B cell (primary cell): ENCODE measurements at regions not wholly inside any gene's neighbourhood (a gene's known extent, or its start where the extent isn't known, plus 50 kb on each side); places are given as distances from the start of the nearest gene placed in this dataset.
A peak's percentile ranks its signal among the peaks of the same experiment; 100 is the strongest.

Experiments used
- ATAC-seq: fragments of 200-7000 bp; cut with Tn5 transposase; one replicate; pipeline ENCODE4 v1.10.0; 2021; ENCODE audit warnings: low read depth, mild to moderate bottlenecking, moderate number of reproducible peaks, moderate library complexity
- CTCF ChIA-PET: fragments of 350-600 bp; sonication (Branson Sonifier 250); formaldehyde crosslinking; loops from one replicate; lab custom pipeline; 2021; ENCODE audit warnings: antibody characterized with exemption, inconsistent platforms; lab: Charles Lee
- POLR2A ChIA-PET: fragments of 350-600 bp; sonication (Branson Sonifier 250); formaldehyde crosslinking; loops from one replicate; lab custom pipeline; 2021; ENCODE audit warnings: antibody characterized with exemption; lab: Charles Lee
- DNase-seq: peaks from one replicate; pipeline ENCODE4 v3.0.0; 2013
- H2AFZ ChIP-seq: 2 replicates; pipeline ENCODE4 v1.6.1; 2012; ENCODE audit warnings: mild to moderate bottlenecking, low read depth, low read length; ENCODE audit not compliant: insufficient read depth, poor library complexity, severe bottlenecking
- H3K27ac ChIP-seq, 2 donors: 1 replicate in 1 of 2; 2 replicates in 1 of 2; pipeline ENCODE4 v1.5.1; 2012 to 2013; ENCODE audit warnings: low read length in 2 of 2, mild to moderate bottlenecking in 2 of 2, moderate library complexity in 1 of 2
- H3K27me3 ChIP-seq, 4 experiments: fragments of 200-600 bp in 1 of 4; sonication (generic) in 1 of 4; replicated peaks in 1 of 4; 1 replicate in 2 of 4; 2 replicates in 2 of 4; pipeline versions ENCODE4 v1.6.1 to v1.7.0; 2013 to 2016; ENCODE audit warnings: low read length in 3 of 4, mild to moderate bottlenecking in 2 of 4, mixed read lengths in 1 of 4, moderate library complexity in 1 of 4; ENCODE audit not compliant: insufficient read depth in 4 of 4, control insufficient read depth in 3 of 4; ENCODE audit errors: control extremely low read depth in 1 of 4
- H3K36me3 ChIP-seq, 2 experiments: replicated peaks in 1 of 2; 1 replicate in 1 of 2; 2 replicates in 1 of 2; pipeline versions ENCODE4 v1.6.1 to v1.7.1; 2013; ENCODE audit warnings: low read length in 1 of 2; ENCODE audit not compliant: insufficient read depth in 2 of 2, control insufficient read depth in 1 of 2; ENCODE audit errors: control extremely low read depth in 1 of 2, extremely low read depth in 1 of 2
- H3K4me1 ChIP-seq, 2 donors: fragments of 200-600 bp in 1 of 2; sonication (generic) in 1 of 2; 1 replicate in 1 of 2; 2 replicates in 1 of 2; pipeline versions ENCODE4 v1.5.1 to v1.6.1; 2013 to 2017; ENCODE audit warnings: low read length in 2 of 2; ENCODE audit not compliant: control insufficient read depth in 2 of 2, insufficient read depth in 2 of 2
- H3K4me2 ChIP-seq: replicated peaks from 2 replicates; pipeline ENCODE3; 2012; ENCODE audit warnings: mild to moderate bottlenecking, low read depth, low read length; ENCODE audit not compliant: poor library complexity, severe bottlenecking
- H3K4me3 ChIP-seq, 5 experiments: fragments of 200-600 bp in 1 of 5; sonication (generic) in 1 of 5; 1 replicate in 3 of 5; 2 replicates in 2 of 5; pipeline versions ENCODE4 v1.5.1 to v1.7.0; 2011 to 2016; ENCODE audit warnings: low read length in 4 of 5, mild to moderate bottlenecking in 4 of 5, low read depth in 2 of 5, control low read depth in 1 of 5, moderate library complexity in 1 of 5; ENCODE audit not compliant: insufficient read depth in 1 of 5; ENCODE audit errors: control extremely low read depth in 1 of 5, extremely low read depth in 1 of 5
- H3K79me2 ChIP-seq: fragments of 200-600 bp; sonication (generic); one replicate; pipeline ENCODE4 v1.6.0; 2016; ENCODE audit warnings: low read length; ENCODE audit not compliant: control insufficient read depth, insufficient read depth
- H3K9ac ChIP-seq: fragments of 200-600 bp; sonication (generic); 2 replicates; pipeline ENCODE4 v1.6.1; 2017; ENCODE audit warnings: mild to moderate bottlenecking, low read length, moderate library complexity
- H3K9me3 ChIP-seq, 3 donors: one replicate each; pipeline versions ENCODE4 v1.6.1 to v1.7.1; 2013; ENCODE audit warnings: low read length in 2 of 3; ENCODE audit not compliant: control insufficient read depth in 2 of 3, insufficient read depth in 1 of 3; ENCODE audit errors: control extremely low read depth in 1 of 3
- H4K20me1 ChIP-seq: 2 replicates; pipeline ENCODE4 v1.6.0; 2012; ENCODE audit warnings: mild to moderate bottlenecking, low read length; ENCODE audit not compliant: insufficient read depth, control insufficient read depth, poor library complexity, severe bottlenecking
- H3K27ac Mint-ChIP-seq: one replicate; pipeline ENCODE4 v1.8.0; 2021; ENCODE audit warnings: mixed read lengths
- H3K27me3 Mint-ChIP-seq: one replicate; pipeline ENCODE4 v1.8.0; 2021; ENCODE audit warnings: mixed read lengths
- H3K4me1 Mint-ChIP-seq: one replicate; pipeline ENCODE4 v1.8.0; 2021; ENCODE audit warnings: mixed read lengths
- H3K4me3 Mint-ChIP-seq: one replicate; pipeline ENCODE4 v1.8.0; 2021; ENCODE audit warnings: mixed read lengths
- H3K9me3 Mint-ChIP-seq: one replicate; pipeline ENCODE4 v1.8.0; 2022; ENCODE audit warnings: mixed read lengths; ENCODE audit not compliant: insufficient read depth
- CTCF ChIP-seq: fragments of 200-600 bp; IDR thresholded peaks from one replicate; pipeline ENCODE4 v1.8.0; 2022; ENCODE audit warnings: antibody characterized with exemption, mild to moderate bottlenecking
- EZH2 ChIP-seq: IDR thresholded peaks from 2 replicates; pipeline ENCODE4 v1.6.1; 2012; ENCODE audit warnings: borderline replicate concordance, low read depth, mild to moderate bottlenecking, moderate library complexity, low read length; ENCODE audit not compliant: insufficient read depth, poor library complexity, severe bottlenecking
- WGBS: methylation state at CpG from one replicate; pipeline ENCODE4 v1.1.5; 2013; ENCODE audit warnings: missing lambda C conversion rate; ENCODE audit not compliant: insufficient coverage; 5-methylcytosine and 5-hydroxymethylcytosine counted together
- intact Hi-C: fragments of 100-400 bp; cut with micrococcal nuclease; formaldehyde crosslinking; loops from one replicate; pipeline ENCODE4 v1.10.0; 2022

- no peaks in the 10 kb centered on the region for H3K9me3 Mint-ChIP-seq
- H3K4me3 Mint-ChIP-seq: no peak overlapping the region
- peaks cover 6% of the 10 kb centered on the region for H3K27me3 Mint-ChIP-seq
- H2AFZ ChIP-seq: no peak overlapping the region
- no peaks in the 10 kb centered on the region for H3K36me3 ChIP-seq
- no peaks in the 10 kb centered on the region for H3K79me2 ChIP-seq
- H3K4me1 ChIP-seq: no peaks in the 10 kb centered on the region
- H3K27ac ChIP-seq: no peak overlapping the region
- DNase-seq: peak; percentile 36
- H3K4me3 ChIP-seq: no peak overlapping the region
- peaks cover 0 to 3% (median 0%) of the 10 kb centered on the region in 4 experiments for H3K27me3 ChIP-seq
- H3K9me3 ChIP-seq: no peaks in the 10 kb centered on the region
- ChIA-PET CTCF (interaction anchor here (0.9 to 2.1 kb wide), 4 partner anchors 9 to 95 kb away, joined by 3 to 5 read pairs (median 4); no protein-coding TSS in a partner anchor), POLR2A (no interaction called here)
- no peak overlapping the region for H3K27ac Mint-ChIP-seq
- H3K9ac ChIP-seq: no peak overlapping the region
- no peaks in the 10 kb centered on the region for H3K4me1 Mint-ChIP-seq
- no peaks in the 10 kb centered on the region for H4K20me1 ChIP-seq
- ATAC-seq: peak; percentile 47
- 100% methylated on average over 1 of the region's 3 CpGs for WGBS
- TF ChIP-seq EZH2 (no peak), CTCF (peak; percentile 73)
- no peak overlapping the region for H3K4me2 ChIP-seq
- intact Hi-C loops: no loop called here
These were observed 316.4 kb downstream of the DSEL start for GRCh38 chr18:67199993-67200617.

GRCh38 chr18:67194886-67195285, 321.6 kb downstream of the DSEL start:
- no peak overlapping the region for H3K27ac Mint-ChIP-seq
- DNase-seq (no peak), ATAC-seq (no peak)
- ChIA-PET POLR2A (no interaction called here), CTCF (interaction anchor here (1.6 kb wide), 1 partner anchor 22 kb away, joined by 3 read pairs; no protein-coding TSS in a partner anchor)
- no peak overlapping the region for H3K4me2 ChIP-seq
- no peaks in the 10 kb centered on the region for H3K79me2 ChIP-seq
- no peaks in the 10 kb centered on the region for H3K4me1 Mint-ChIP-seq
- H3K4me3 Mint-ChIP-seq: no peak overlapping the region
- H3K4me3 ChIP-seq: no peak overlapping the region
- H3K36me3 ChIP-seq: no peaks in the 10 kb centered on the region
- no peak overlapping the region for H3K9ac ChIP-seq
- H2AFZ ChIP-seq: peak overlapping the region; percentile 28
- no peak overlapping the region for H3K27ac ChIP-seq
- intact Hi-C loops: no loop called here
- 0% methylated on average over 4 of the region's 5 CpGs for WGBS
- H3K27me3 ChIP-seq: peaks cover 0 to 3% (median under 1%) of the 10 kb centered on the region in 4 experiments
- H3K27me3 Mint-ChIP-seq: peaks cover 5% of the 10 kb centered on the region
- TF ChIP-seq EZH2 (no peak), CTCF (no peak)
- no peaks in the 10 kb centered on the region for H3K4me1 ChIP-seq
- H4K20me1 ChIP-seq: no peaks in the 10 kb centered on the region
- H3K9me3 ChIP-seq: no peaks in the 10 kb centered on the region
- H3K9me3 Mint-ChIP-seq: no peaks in the 10 kb centered on the region
